Loucy (cell line): ENCODE measurements at regions not wholly inside any gene's neighbourhood (a gene's known extent, or its start where the extent isn't known, plus 50 kb on each side); places are given as distances from the start of the nearest gene placed in this dataset.

Experiments
- CTCF ChIP-seq: fragments of 200-600 bp; sonication (generic); conservative IDR thresholded peaks from 2 replicates; pipeline ENCODE4 v1.5.1; 2014; ENCODE audit warnings: mild to moderate bottlenecking, antibody characterized with exemption, low read length
- EZH2phosphoT487 ChIP-seq: fragments of 200-600 bp; IDR thresholded peaks from 2 replicates; pipeline ENCODE4 v1.6.1; 2018; ENCODE audit warnings: antibody characterized with exemption, mild to moderate bottlenecking, moderate library complexity, borderline replicate concordance

- TF ChIP-seq CTCF: no peak
- no peak for TF ChIP-seq EZH2phosphoT487
These were observed 236.5 kb upstream of the ATP2B1 start for GRCh38 chr12:89945123-89945522.
